GM18519 (cell line): ENCODE measurements at regions not wholly inside any gene's neighbourhood (a gene's known extent, or its start where the extent isn't known, plus 50 kb on each side); places are given as distances from the start of the nearest gene placed in this dataset.

Source experiments
- ATAC-seq: cut with Tn5 transposase; IDR thresholded peaks from one replicate; pipeline ENCODE4 v1.9.1; 2021; ENCODE audit warnings: mild to moderate bottlenecking, moderate library complexity; ENCODE audit not compliant: unreplicated experiment, low FRiP score

DNA sequence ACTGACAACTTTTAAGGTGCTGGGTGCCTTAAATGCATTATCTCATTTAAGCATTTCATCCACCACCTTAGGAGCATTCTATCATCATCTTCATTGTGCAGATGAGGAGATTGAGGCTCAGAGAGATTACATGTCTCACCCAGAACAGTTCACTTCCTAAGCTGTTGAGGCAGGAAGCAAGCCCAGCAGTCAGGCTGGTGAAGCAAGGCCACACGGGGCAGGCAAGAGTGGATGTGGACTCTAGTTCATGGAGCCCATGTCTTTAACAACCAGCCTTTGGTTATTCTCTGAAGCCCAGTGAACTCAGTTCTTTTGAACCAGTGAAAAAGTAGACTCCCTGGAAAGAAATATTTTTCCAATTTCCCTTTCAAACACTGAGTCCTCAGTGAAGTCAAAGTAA, 294.8 kb upstream of the MGAT5 start:
- ATAC-seq, result no peak

DNA sequence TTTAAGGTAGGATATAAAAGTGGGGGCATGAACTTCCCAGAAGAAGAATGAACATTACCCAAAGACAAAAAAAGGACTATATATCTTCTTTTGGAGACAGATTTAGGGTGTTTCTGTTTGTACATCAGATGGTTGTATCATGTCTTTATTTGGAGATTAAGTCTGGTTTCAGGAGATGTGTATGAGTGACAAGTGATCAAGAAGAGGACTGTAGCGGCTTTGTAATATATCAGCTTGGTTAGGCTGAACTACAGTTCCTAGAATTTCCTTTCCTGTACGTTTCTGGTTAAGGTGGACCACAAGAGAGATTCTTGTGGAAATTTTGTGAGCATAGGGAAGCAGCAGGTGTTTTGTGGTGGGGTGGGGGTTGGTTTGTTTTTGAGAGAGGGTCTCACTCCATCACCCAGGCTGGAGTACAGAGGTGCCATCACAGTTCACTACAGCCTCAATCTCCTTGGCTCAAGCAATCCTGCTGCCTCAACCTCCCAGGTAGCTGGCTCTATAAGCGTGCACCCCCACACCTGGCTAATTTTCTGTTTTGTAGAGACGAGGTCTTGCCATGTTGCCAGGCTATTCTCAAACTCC, 287.1 kb upstream of the MGAT5 start:
- ATAC-seq, result no peak

- no peak for ATAC-seq
These were observed 286.5 kb upstream of the MGAT5 start for GRCh38 chr2:133967326-133967725.

GRCh38 chr2:133968446-133968845, 285.4 kb upstream of the MGAT5 start:
- ATAC-seq, result no peak

GRCh38 chr2:133970641-133971040, 283.2 kb upstream of the MGAT5 start:
- no peak for ATAC-seq

DNA sequence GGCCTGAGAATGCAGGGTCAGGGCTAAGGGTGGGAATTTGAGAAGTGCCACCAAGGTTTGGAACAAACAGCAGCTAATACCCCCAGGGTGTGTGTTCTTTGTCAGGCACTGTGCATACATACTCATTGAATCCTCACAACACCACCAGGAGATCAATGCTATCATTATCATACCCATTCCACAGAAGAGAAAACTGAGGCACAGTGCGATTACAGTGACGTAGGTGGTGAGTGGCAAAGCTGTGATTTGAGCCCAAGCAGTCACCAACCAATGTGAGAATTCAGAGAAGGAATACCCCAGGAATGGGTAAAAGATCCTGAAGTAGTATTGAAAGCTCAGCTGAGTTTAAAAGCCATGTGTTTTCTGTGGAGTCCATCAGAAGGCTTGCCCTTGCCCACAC, 281.6 kb upstream of the MGAT5 start:
- no peak for ATAC-seq

DNA sequence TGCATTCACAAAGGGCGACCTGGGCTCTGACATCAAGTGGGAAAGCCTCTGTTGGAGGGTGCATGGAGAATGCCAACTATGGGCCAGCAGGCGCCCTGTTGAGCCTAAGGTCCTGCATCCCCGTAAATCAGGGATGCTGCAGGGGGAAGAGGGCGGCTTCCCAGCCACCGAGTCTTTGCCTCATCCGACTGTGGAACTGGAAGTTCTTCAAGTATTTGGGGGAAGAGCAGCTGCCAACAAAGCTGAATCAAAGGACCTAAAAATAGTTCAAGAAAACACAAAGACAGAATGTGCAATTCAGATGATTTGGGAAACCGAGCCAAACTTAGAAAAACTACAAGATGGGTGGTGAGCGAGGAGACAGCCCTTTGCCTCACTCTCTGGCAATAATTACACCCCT, 281.1 kb upstream of the MGAT5 start:
- ATAC-seq, result no peak

DNA sequence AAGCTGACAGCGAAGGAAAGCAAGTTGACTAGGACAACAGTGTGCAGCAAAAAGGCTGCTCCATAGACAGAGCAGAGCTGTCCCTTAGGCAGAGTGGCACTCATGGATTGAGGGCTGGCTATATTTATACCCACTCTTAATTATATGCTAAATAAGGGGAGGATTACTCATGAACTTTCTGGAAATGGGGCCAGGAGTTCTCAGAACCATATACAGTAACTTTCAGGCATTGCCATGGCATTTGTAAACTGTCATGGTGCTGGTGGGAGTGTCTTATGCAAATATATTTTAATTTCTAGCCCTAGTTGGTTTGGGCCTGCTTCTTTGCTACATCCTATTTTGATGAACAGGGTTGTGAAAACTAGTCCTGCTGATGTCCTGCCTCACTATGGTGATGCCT, 279.5 kb upstream of the MGAT5 start:
- no peak for ATAC-seq

- ATAC-seq, result no peak
These were observed 278.7 kb upstream of the MGAT5 start for GRCh38 chr2:133975135-133975534.

GRCh38 chr2:133975676-133976428, 278.0 kb upstream of the MGAT5 start:
- ATAC-seq, result no peak

GRCh38 chr2:133976659-133977058, 277.2 kb upstream of the MGAT5 start:
- ATAC-seq, result no peak

DNA sequence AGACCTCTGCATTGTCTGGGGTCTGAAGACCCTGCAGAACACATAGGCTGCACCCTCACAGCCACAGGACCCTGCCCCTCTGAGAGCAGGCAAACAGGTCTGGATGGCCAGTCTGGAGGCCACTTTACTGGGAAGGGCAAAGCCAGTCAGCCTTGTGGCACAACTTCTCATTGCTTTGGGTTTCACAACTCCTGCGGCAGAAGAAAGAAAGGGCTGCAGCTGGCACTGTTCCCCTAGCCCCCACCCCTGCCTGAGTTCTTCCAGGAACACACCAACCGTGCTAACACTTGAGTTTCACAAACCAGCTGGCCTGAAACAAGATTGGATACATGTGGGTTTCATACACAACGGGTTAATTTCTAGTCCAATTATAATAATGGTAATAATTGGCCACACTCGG, 276.5 kb upstream of the MGAT5 start:
- no peak for ATAC-seq

DNA sequence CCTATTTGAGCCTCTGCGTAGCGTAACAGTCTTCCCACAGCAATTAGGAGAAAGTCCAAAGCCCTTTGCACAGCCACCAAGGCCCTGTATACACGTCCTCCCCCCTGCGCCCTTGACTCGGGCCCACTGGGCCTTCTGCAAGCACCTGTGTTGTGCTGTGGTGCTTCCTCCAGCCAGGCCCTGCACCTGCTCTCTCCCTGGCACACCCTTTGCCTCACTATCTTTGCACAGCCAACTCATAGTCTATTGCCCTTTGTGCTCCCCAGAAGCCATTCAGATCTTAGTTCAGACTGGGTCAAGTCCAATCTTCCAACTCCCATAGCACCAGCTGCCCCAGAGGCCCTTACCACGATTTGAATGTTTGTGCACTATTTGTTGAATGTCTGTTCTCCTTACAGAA, 271.6 kb upstream of the MGAT5 start:
- no peak for ATAC-seq

DNA sequence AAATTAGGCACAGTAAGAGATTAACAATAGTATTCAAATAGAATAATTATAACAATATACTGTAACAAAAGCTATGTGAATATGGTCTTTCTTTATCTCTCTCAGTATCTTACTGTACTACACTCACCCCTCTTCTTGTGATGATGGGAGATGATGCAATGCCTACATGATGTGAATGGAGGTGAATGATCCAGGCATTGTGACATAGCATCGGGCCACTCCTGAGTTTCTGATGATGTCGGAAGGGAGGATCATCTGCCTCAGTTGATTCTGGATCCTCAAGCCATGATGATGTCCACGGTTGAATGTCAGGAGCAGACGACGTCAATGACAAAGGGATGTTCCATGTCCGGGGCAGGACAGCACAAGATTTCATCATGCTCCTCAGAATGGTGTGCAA, 268.3 kb upstream of the MGAT5 start:
- ATAC-seq, result no peak

GRCh38 chr2:133986081-133986837, 267.6 kb upstream of the MGAT5 start:
- no peak for ATAC-seq

DNA sequence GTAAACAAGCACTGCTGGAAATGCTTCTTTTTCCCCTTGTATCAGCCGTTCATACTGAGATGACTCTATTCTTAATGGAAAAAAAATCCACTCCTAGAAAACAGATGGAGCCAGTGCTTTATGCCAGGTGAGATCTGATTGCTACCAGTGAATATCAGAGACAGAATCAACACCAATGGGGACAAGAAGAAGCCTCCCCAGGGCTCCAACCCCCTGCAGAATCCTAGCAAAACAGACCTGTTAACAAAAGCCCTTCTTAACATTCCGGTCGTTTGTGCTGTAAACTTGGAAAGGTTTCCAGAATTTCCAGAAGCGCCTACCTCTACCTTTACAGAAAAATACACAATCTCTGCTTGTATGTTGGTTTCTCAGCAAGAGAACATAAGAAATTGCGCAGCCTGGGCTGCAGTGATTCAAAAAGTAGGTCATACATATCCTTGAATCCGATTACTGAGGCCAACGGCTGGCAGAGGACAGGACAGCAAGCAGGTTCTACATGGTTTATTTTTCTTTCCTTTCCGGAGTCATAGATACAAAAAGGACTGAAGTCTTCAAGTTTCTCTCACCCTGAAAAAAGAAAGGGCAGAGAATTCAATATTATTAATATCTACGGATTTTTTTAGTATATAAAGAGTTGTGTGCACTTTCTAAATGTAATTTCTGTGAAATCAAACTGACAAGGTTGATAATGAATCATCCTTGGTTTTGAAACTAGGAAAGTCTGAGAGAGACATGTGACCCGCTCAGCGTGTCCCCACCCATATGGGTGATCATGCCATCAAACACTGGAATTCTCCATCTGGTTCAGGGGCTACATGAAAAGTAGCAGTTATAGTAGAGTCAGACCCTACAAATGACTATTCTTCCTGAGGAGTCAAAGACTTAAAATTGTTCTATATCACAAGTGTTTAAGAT, 266.7 kb upstream of the MGAT5 start:
- ATAC-seq, result no peak

DNA sequence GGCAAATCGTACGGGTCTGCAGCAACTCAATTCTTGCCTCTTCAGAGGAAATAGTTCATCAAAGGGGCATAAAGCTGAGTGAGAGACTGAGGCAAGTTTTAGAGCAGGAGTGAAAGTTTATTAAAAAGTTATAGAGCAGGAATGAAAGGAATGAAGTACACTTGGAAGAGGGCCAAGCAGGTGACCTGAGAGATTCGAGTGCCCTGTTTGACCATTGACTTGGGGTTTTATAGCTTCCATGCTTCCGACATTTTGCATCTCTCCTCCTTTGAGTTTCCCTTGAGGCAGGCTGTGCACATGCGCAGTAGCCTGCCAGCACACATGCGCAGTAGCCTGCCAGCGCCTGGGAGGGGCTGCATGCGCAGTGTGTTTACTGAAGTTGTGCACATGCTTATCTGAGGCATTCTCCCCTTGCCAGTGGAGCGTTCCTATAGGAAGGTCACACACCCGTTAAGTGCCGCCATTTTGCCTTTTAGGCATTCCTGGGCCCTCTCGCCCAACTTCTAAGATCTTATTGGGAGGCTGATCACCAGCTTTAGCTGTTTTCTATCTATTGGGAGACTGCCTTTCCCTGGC, 265.5 kb upstream of the MGAT5 start:
- ATAC-seq, result no peak

GRCh38 chr2:133991606-133992168, 262.2 kb upstream of the MGAT5 start:
- no peak for ATAC-seq

GRCh38 chr2:133992454-133992853, 261.4 kb upstream of the MGAT5 start:
- ATAC-seq, result no peak

DNA sequence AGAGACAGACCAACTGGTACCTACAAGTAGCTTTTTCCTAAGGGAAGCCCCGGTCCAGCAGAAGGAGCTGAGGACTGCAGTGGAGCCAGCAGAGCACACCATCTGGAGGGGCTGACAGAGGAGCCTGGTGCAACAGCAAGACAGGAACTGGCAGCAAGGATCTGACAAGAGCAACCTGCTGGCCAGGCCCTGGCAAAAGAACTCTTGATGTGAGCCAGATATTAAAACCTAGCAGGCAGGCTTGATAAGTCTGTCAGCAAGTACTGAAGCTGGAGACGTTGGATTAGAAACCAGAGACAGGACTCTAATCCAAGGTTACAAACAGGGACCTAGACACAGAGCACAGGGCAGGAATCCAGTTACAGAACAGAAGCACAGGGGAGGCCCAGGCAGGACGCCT, 260.7 kb upstream of the MGAT5 start:
- no peak for ATAC-seq
